ENCODE measurements at regions not wholly inside any gene's neighbourhood (a gene's known extent, or its start where the extent isn't known, plus 50 kb on each side); places are given as distances from the start of the nearest gene placed in this dataset.

DNA sequence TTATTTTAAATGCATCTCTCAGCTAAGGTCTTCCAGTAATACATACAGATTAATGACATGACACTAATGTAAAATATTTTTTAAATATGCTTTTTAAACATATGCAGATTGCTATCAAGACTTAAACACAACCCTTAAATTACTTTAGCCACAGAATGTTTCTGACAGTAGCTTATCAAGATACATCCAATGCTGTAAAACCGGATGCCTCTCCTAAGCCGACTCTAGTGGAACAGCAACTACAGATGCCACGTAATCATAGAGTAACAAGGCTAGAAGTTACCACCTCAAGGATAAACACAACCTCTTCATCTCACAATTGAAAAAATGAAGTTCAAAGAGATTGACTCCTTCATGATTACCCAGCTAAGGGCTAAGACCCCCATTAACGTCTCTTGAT lies 68.4 kb downstream of the ZZZ3 start (continued):
- peak; percentile 54 for TF ChIP-seq PKNOX1 (IDR thresholded peaks at IDR 0.05)
- TF ChIP-seq DPF2 (IDR thresholded peaks at IDR 0.05): 0 out of 2 replicates have a peak, but pooled peaks have one; percentile 35
- TF ChIP-seq ZNF274 (IDR thresholded peaks at IDR 0.05; ENCODE audit: borderline replicate concordance, low read depth, low read length): no peak
- TF ChIP-seq ZNF609 (CRISPR knock-in tag; IDR thresholded peaks at IDR 0.05; ENCODE audit: borderline replicate concordance): no peak
- TF ChIP-seq NCOA4 (IDR thresholded peaks at IDR 0.05; ENCODE audit: partially characterized antibody): no peak
- TF ChIP-seq CTBP1 (IDR thresholded peaks at IDR 0.05; ENCODE audit: borderline replicate concordance): no peak
- TF ChIP-seq CREB3L1 (IDR thresholded peaks at IDR 0.05; ENCODE audit: borderline replicate concordance, low read depth): peak; percentile 75
- peak; percentile 68 for TF ChIP-seq MEIS2 (IDR thresholded peaks at IDR 0.05; ENCODE audit: partially characterized antibody)
- peak; percentile 24; the same call in 1 of the 2 replicates for TF ChIP-seq EP400 (IDR thresholded peaks at IDR 0.05)
- no peak for TF ChIP-seq STAT5B (CRISPR knock-in tag; IDR thresholded peaks at IDR 0.05)
- TF ChIP-seq, protein P1, sequence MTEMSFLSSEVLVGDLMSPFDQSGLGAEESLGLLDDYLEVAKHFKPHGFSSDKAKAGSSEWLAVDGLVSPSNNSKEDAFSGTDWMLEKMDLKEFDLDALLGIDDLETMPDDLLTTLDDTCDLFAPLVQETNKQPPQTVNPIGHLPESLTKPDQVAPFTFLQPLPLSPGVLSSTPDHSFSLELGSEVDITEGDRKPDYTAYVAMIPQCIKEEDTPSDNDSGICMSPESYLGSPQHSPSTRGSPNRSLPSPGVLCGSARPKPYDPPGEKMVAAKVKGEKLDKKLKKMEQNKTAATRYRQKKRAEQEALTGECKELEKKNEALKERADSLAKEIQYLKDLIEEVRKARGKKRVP (CRISPR knock-in tag; IDR thresholded peaks at IDR 0.05): no peak
- TF ChIP-seq ZFPM2 (CRISPR knock-in tag; IDR thresholded peaks at IDR 0.05): no peak
- no peak for TF ChIP-seq ZMIZ1 (IDR thresholded peaks at IDR 0.05; ENCODE audit: low read depth in 2 of 2, low read length in 2 of 2)

Data from K562 (cell line).